GM10266 (cell line): ENCODE measurements at regions not wholly inside any gene's neighbourhood (a gene's known extent, or its start where the extent isn't known, plus 50 kb on each side); places are given as distances from the start of the nearest gene placed in this dataset.
"Not testable (repeated sequence)": the region's sequence is repeated elsewhere in the genome, so short reads cannot be mapped to it uniquely, and the experiment has no call there.

Source experiments
- DNase-seq: peaks from one replicate; pipeline ENCODE4 v3.0.0; 2012; ENCODE audit errors: extremely low spot score
- TF ChIP-seq, protein P1 (sequence below): IDR thresholded peaks from 2 replicates; pipeline ENCODE4 v1.5.1; 2012; ENCODE audit warnings: mild to moderate bottlenecking, low read depth; ENCODE audit not compliant: control insufficient read depth, insufficient read depth; ENCODE audit errors: missing control alignments

DNA sequence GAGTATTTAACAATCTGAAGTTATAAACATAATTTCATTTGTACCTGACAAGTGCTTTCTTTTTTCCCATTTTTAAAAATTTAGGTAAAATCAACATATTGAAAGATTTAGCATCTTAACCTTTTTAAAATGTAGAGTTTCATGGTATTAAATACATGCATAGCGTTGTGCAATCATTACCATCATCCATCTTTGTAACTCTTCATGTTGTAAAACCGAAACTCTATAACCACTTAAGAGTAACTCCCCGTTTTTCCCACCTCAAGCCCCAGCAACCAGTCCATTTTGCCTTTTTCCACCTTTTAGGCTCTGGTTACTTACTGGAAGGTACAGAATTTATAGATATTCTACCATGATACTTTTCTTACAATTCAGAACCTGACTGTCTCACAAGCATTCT lies 892.5 kb downstream of the DNAJB9 start:
- TF ChIP-seq, protein P1, sequence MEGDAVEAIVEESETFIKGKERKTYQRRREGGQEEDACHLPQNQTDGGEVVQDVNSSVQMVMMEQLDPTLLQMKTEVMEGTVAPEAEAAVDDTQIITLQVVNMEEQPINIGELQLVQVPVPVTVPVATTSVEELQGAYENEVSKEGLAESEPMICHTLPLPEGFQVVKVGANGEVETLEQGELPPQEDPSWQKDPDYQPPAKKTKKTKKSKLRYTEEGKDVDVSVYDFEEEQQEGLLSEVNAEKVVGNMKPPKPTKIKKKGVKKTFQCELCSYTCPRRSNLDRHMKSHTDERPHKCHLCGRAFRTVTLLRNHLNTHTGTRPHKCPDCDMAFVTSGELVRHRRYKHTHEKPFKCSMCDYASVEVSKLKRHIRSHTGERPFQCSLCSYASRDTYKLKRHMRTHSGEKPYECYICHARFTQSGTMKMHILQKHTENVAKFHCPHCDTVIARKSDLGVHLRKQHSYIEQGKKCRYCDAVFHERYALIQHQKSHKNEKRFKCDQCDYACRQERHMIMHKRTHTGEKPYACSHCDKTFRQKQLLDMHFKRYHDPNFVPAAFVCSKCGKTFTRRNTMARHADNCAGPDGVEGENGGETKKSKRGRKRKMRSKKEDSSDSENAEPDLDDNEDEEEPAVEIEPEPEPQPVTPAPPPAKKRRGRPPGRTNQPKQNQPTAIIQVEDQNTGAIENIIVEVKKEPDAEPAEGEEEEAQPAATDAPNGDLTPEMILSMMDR = no peak
- no peak for DNase-seq

DNA sequence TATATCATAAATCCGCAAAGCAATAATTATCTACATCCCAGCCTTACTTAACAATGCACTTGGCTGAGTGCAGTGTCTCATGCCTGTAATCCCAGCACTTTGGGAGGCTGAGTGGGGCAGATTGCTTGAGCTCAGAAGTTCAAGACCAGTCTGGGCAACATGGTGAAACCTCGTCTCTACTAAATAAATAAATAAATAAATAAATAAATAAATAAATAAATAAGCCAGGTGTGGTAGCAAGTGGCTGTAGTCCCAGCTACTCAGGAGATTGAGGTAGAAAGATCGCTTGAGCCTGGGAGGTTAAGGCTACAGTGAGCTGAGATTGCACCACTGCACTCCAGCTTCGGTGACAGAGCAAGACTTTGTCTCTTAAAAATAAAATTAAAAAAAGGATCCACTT lies 898.1 kb downstream of the DNAJB9 start:
- DNase-seq = not testable (repeated sequence)

DNA sequence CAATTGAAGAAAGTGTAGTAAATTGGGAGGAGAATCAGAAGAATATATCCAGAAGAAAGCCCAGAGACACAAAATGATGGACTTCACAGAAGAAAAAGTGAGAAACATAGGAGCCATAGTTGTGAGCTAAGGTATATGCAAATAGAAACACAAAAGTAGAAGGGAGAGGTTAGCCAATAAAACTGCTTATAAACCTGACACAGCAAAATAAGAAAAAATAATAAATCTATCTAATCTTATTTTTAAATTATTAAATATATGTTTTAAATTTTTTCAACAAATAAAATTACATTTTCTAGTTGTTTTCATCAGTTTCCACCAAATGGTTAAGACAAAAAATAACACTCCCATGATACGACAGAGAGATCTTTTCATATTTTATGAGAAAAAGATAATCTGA lies 903.5 kb downstream of the DNAJB9 start:
- TF ChIP-seq, protein P1 = no peak
- DNase-seq = no peak

DNA sequence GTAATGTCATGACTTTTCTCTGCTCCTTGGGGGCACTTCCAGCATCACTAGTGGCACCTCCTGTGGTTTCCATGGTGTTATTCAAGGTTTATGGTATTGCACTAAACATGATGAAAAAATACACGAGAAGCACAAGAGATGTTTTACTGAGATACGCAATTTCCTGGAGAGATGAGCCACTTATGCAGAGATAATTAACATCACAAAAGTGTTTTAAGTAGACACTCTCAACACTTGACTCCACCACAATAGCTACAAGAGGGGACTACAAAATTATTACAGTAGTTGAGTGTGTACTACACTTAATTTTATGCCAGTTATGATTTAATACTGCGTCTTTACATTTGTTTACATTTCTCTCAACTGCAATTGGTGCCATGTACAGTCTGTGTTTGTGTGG lies 906.7 kb downstream of the DNAJB9 start:
- no peak for DNase-seq
- TF ChIP-seq, protein P1 = no peak

DNA sequence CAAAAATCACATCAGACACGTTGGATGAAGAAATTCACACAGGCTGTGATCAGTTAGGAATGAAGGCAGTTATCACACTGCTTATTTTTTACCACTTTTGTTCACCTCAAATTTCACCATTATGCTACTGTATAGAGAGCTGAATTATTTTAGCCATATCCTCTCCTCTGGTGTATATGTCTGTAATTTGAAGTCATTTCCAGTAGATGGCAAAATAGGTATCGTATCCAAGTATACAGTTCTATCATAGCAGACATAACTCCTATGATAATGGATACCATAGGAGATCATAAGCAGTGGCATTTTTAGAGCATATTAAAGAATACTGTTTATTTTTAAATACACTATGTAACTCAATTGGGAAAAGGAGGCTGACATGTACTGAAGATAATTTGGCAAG lies 909.7 kb downstream of the DNAJB9 start:
- DNase-seq = no peak
- TF ChIP-seq, protein P1 = no peak

DNA sequence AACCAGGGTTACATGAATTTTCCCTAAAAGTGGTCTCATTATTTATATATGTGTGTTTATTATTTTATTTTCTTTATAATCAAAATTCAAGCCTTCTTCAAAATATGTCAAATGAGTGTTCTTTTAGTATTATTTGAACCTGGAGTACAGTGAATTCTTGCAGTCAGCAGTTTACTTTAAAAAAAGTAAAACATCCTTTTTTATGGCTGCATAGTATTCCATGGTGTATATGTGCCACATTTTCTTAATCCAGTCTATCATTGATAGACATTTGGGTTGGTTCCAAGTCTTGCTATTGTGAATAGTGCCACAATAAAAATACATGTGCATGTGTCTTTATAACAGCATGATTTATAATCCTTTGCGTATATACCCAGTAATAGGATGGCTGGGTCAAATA lies 920.9 kb downstream of the DNAJB9 start:
- not testable (repeated sequence) for DNase-seq

DNA sequence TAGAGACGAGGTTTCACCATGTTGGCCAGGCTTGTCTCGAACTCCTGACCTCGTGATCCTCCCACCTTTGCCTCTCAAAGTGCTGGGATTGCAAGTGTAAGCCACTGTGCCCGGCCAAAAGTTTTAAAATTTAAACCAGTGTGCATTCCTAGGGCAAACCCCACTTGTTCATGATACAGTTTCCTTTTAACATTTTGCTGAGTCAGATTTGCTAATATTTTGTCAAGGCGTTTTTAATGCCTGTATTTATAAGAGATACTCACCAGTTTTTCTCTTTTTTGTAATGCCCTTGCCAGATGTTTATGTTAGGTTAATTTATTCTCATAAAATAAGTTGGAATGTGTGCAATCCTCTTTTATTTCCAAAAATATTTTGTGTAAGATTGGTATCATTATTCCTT lies 927.4 kb downstream of the DNAJB9 start:
- TF ChIP-seq, protein P1 = no peak
- DNase-seq = no peak

DNA sequence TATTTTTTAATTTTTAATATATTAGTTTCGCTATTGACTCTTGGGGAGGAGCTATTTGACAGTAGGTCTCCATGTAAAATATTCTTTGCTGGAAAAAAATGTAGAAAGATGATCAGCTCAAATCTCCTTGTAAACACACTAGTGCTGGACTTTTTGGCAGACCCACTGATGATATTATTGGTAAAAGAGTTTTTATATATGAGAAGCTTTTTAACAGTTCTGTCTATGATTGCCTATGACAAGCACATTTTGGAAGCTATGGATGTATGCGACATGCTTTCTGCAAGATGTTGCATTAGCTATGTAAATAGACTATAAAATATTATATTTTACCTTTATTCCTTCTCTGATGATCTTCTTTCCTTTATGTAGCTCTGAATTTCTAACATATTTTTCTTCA lies 928.5 kb downstream of the DNAJB9 start:
- TF ChIP-seq, protein P1 = no peak
- no peak for DNase-seq

DNA sequence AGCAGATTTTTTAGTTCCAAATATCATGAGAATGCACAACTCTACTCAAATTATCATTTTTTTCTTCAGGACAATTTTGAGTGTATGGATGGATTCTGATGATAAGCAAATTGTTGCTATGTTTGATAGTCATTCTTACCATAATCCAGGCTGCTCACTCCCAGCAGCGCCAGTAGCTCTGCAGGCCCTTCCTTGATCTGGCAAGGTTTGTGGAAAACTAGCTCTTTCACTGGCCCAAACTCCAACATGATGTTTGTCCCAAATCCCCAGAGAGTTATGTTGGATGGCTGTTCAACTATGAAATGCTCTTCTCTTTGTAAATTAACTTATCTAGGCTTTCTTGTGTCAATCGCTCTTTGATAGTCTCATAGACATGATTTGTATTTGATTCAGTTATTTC lies 933.7 kb downstream of the DNAJB9 start:
- DNase-seq = no peak
- TF ChIP-seq, protein P1 = no peak
